Uterus (tissue), 2 donors: ENCODE measurements at regions not wholly inside any gene's neighbourhood (a gene's known extent, or its start where the extent isn't known, plus 50 kb on each side); places are given as distances from the start of the nearest gene placed in this dataset.

Source experiments
- CTCF ChIP-seq, 4 experiments: fragments of 200-600 bp in 2 of 4; fragments of 450-650 bp in 2 of 4; sonication (generic) in 2 of 4; IDR thresholded peaks; one replicate each; pipeline ENCODE4 v1.5.1; 2016 to 2019; ENCODE audit warnings: antibody characterized with exemption in 4 of 4, mild to moderate bottlenecking in 2 of 4, moderate library complexity in 1 of 4
- POLR2A ChIP-seq, 2 donors: fragments of 450-650 bp; IDR thresholded peaks; one replicate each; pipeline ENCODE4 v1.6.1; 2016; ENCODE audit warnings: antibody characterized with exemption in 2 of 2, mild to moderate bottlenecking in 1 of 2, moderate library complexity in 1 of 2

DNA sequence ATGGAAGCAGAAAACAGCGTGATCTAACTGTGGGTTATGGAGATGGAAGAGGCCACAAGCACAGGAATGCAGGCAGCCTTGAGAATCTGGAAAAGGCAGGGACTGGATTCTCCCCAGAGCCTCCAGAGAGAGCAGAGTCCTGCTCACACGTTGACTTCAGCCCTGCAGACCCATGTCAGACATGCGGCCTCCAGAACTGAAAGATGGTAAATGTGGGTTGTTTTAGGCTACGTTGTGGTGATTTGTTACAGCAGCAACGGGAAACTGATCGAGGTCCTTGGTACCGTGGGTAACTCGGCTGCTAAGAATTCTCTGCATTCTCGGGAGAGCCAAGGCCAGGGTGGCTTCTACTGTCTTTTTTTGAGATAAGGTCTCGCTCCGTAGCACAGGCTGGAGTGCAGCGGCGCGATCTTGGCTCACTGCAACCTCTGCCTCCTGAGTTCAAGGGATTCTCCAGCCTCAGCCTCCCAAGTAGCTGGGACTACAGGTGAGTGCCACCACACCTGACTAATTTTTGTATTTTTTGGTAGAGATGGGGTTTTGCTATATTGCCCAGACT lies 97.1 kb downstream of the ACKR3 start:
- no peak for TF ChIP-seq CTCF (IDR thresholded peaks at IDR 0.05)
- no peak for TF ChIP-seq POLR2A (IDR thresholded peaks at IDR 0.05)
